Liver (tissue), 7 donors: ENCODE measurements at regions not wholly inside any gene's neighbourhood (a gene's known extent, or its start where the extent isn't known, plus 50 kb on each side); places are given as distances from the start of the nearest gene placed in this dataset.

Experiments
- DNase-seq: peaks from one replicate; pipeline ENCODE4 v3.0.0-alpha.2; 2017; ENCODE audit warnings: low spot score
- H3K27ac ChIP-seq, 2 donors: one replicate each; pipeline ENCODE4 v1.7.0; 2013; ENCODE audit warnings: inconsistent platforms in 2 of 2, low read length in 2 of 2, control low read depth in 1 of 2, low read depth in 1 of 2, mild to moderate bottlenecking in 1 of 2
- H3K27me3 ChIP-seq, 4 donors: one replicate each; pipeline versions ENCODE4 v1.6.1 to v1.7.0; 2013; ENCODE audit warnings: low read length in 3 of 4, inconsistent platforms in 1 of 4, mild to moderate bottlenecking in 1 of 4, moderate library complexity in 1 of 4; ENCODE audit not compliant: control insufficient read depth in 4 of 4, insufficient read depth in 4 of 4
- H3K36me3 ChIP-seq, 4 donors: one replicate each; pipeline versions ENCODE4 v1.6.1 to v1.7.0; 2013; ENCODE audit warnings: low read length in 3 of 4, mild to moderate bottlenecking in 3 of 4, low read depth in 1 of 4, moderate library complexity in 1 of 4; ENCODE audit not compliant: control insufficient read depth in 4 of 4, insufficient read depth in 3 of 4
- H3K4me1 ChIP-seq, 4 donors: one replicate each; pipeline versions ENCODE4 v1.6.1 to v1.7.0; 2013; ENCODE audit warnings: low read length in 3 of 4, mild to moderate bottlenecking in 3 of 4, moderate library complexity in 1 of 4; ENCODE audit not compliant: control insufficient read depth in 4 of 4, insufficient read depth in 4 of 4
- H3K4me3 ChIP-seq, 3 donors: one replicate each; pipeline versions ENCODE4 v1.6.1 to v1.7.0; 2013; ENCODE audit warnings: low read length in 3 of 3, control low read depth in 1 of 3, low read depth in 1 of 3, mild to moderate bottlenecking in 1 of 3
- H3K9ac ChIP-seq, 2 donors: one replicate each; pipeline ENCODE4 v1.7.0; 2013; ENCODE audit warnings: low read length in 2 of 2, mild to moderate bottlenecking in 2 of 2, moderate library complexity in 2 of 2, control low read depth in 1 of 2, low read depth in 1 of 2
- H3K9me3 ChIP-seq, 4 donors: one replicate each; pipeline versions ENCODE4 v1.6.1 to v1.7.0; 2013; ENCODE audit warnings: low read length in 3 of 4; ENCODE audit not compliant: control insufficient read depth in 4 of 4
- FOXA2 ChIP-seq: IDR thresholded peaks from 2 replicates; pipeline ENCODE4 v1.6.1; 2016; ENCODE audit warnings: antibody characterized with exemption
- RXRA ChIP-seq, 2 donors: IDR thresholded peaks; 2 replicates each; pipeline ENCODE4 v1.6.1; 2017 to 2018; ENCODE audit warnings: antibody characterized with exemption in 2 of 2, mild to moderate bottlenecking in 1 of 2
- SP1 ChIP-seq: IDR thresholded peaks from 2 replicates; pipeline ENCODE4 v1.6.1; 2018; ENCODE audit warnings: antibody characterized with exemption, mild to moderate bottlenecking
- TF ChIP-seq, protein P1 (sequence below): fragments of 150-350 bp; IDR thresholded peaks from 2 replicates; pipeline ENCODE4 v1.5.1; 2017; ENCODE audit warnings: improper control_type of control experiment, low read depth, low read length; ENCODE audit not compliant: missing input control
- donor health status: healthy.
- donor health status: healthy.
- donor health status: healthy.
- donor health status: healthy.

DNA sequence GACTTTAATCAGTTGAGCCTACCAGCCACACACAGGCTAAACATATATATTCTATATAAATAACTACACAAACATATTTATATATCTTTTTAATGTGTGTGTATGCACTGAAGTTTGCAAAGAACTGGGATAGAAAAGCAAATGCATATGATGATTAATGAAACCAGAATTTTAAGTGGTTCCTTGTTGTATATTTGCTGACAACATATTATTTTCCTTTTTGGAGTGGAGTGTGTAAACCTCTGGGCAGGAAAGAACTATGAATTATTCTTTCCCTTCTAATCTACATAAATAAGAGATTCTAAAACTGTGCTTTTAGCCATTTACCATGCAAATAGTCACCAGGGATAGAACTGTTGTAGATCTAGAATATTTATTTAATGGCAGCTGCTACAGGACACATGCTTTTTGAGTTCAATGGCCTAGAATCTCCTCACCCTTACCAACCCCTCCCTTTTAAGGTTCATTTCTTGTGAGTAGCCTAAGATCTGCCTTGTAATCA lies 187.6 kb downstream of the BACH1 start:
- no peak overlapping the region for H3K27ac ChIP-seq
- no peaks in the 10 kb centered on the region for H3K27me3 ChIP-seq
- no peaks in the 10 kb centered on the region for H3K9me3 ChIP-seq
- H3K9ac ChIP-seq: no peak overlapping the region
- no peak overlapping the region for H3K4me3 ChIP-seq
- no peaks in the 10 kb centered on the region for H3K4me1 ChIP-seq
- no peaks in the 10 kb centered on the region for H3K36me3 ChIP-seq
- TF ChIP-seq, protein P1, sequence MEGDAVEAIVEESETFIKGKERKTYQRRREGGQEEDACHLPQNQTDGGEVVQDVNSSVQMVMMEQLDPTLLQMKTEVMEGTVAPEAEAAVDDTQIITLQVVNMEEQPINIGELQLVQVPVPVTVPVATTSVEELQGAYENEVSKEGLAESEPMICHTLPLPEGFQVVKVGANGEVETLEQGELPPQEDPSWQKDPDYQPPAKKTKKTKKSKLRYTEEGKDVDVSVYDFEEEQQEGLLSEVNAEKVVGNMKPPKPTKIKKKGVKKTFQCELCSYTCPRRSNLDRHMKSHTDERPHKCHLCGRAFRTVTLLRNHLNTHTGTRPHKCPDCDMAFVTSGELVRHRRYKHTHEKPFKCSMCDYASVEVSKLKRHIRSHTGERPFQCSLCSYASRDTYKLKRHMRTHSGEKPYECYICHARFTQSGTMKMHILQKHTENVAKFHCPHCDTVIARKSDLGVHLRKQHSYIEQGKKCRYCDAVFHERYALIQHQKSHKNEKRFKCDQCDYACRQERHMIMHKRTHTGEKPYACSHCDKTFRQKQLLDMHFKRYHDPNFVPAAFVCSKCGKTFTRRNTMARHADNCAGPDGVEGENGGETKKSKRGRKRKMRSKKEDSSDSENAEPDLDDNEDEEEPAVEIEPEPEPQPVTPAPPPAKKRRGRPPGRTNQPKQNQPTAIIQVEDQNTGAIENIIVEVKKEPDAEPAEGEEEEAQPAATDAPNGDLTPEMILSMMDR: no peak
- TF ChIP-seq FOXA2 (no peak), RXRA (IDR thresholded peaks at IDR 0.05) (peak; percentile 43 to 54), SP1 (no peak)
- DNase-seq: no peak
